HepG2 (cell line): ENCODE measurements at regions not wholly inside any gene's neighbourhood (a gene's known extent, or its start where the extent isn't known, plus 50 kb on each side); places are given as distances from the start of the nearest gene placed in this dataset.

Experiments used
- HMG20B ChIP-seq: conservative IDR thresholded peaks from 2 replicates; pipeline ENCODE4 v1.6.1; 2016; ENCODE audit warnings: missing genetic modification reagents, missing compliant biosample characterization
- KLF6 ChIP-seq: IDR thresholded peaks from 2 replicates; pipeline ENCODE4 v1.8.0; 2016; ENCODE audit warnings: missing biosample characterization, missing genetic modification reagents
- RAD21 ChIP-seq: fragments of 450-650 bp; formaldehyde crosslinking; IDR thresholded peaks from 2 replicates; pipeline ENCODE4 v1.5.0; 2020; ENCODE audit warnings: mild to moderate bottlenecking
- SOX13 ChIP-seq, 3 experiments: fragments of 450-650 bp in 1 of 3; sonication (generic) in 1 of 3; formaldehyde crosslinking in 1 of 3; IDR thresholded peaks in 2 of 3; conservative IDR thresholded peaks in 1 of 3; 2 replicates each; pipeline versions ENCODE4 v1.5.0 to v1.6.1; 2016 to 2020; ENCODE audit warnings: antibody characterized with exemption in 1 of 3, mild to moderate bottlenecking in 1 of 3, missing compliant biosample characterization in 1 of 3, missing genetic modification reagents in 1 of 3, moderate library complexity in 1 of 3
- ZNF350 ChIP-seq: sonication (generic); formaldehyde crosslinking; IDR thresholded peaks from 2 replicates; pipeline ENCODE4 v1.4.0; 2020; ENCODE audit warnings: mild to moderate bottlenecking, low read depth, missing genetic modification reagents, borderline replicate concordance
- ZNF362 ChIP-seq: sonication (generic); formaldehyde crosslinking; IDR thresholded peaks from 2 replicates; pipeline ENCODE4 v1.4.0; 2020; ENCODE audit warnings: missing genetic modification reagents, mild to moderate bottlenecking, borderline replicate concordance
- TF ChIP-seq, protein P1 (sequence below): sonication (generic); formaldehyde crosslinking; IDR thresholded peaks from 2 replicates; pipeline ENCODE4 v1.4.0; 2020; ENCODE audit warnings: mild to moderate bottlenecking, missing genetic modification reagents, borderline replicate concordance

- TF ChIP-seq KLF6 (CRISPR knock-in tag) (no peak), ZNF362 (CRISPR knock-in tag) (peak; percentile 43; the same call in 1 of the 2 replicates), HMG20B (CRISPR knock-in tag) (0 out of 2 replicates have a peak, but pooled peaks have one; percentile 11), RAD21 (no peak), SOX13 (IDR thresholded peaks at IDR 0.05) (no peak), SOX13 (CRISPR knock-in tag; conservative IDR thresholded peaks at IDR 0.05 in 1 of 2, IDR thresholded peaks at IDR 0.05 in 1 of 2) (peak in 1 of 2 experiments; percentile 77; a peak in 2 of 4 replicates), ZNF350 (CRISPR knock-in tag) (no peak)
- TF ChIP-seq, protein P1, sequence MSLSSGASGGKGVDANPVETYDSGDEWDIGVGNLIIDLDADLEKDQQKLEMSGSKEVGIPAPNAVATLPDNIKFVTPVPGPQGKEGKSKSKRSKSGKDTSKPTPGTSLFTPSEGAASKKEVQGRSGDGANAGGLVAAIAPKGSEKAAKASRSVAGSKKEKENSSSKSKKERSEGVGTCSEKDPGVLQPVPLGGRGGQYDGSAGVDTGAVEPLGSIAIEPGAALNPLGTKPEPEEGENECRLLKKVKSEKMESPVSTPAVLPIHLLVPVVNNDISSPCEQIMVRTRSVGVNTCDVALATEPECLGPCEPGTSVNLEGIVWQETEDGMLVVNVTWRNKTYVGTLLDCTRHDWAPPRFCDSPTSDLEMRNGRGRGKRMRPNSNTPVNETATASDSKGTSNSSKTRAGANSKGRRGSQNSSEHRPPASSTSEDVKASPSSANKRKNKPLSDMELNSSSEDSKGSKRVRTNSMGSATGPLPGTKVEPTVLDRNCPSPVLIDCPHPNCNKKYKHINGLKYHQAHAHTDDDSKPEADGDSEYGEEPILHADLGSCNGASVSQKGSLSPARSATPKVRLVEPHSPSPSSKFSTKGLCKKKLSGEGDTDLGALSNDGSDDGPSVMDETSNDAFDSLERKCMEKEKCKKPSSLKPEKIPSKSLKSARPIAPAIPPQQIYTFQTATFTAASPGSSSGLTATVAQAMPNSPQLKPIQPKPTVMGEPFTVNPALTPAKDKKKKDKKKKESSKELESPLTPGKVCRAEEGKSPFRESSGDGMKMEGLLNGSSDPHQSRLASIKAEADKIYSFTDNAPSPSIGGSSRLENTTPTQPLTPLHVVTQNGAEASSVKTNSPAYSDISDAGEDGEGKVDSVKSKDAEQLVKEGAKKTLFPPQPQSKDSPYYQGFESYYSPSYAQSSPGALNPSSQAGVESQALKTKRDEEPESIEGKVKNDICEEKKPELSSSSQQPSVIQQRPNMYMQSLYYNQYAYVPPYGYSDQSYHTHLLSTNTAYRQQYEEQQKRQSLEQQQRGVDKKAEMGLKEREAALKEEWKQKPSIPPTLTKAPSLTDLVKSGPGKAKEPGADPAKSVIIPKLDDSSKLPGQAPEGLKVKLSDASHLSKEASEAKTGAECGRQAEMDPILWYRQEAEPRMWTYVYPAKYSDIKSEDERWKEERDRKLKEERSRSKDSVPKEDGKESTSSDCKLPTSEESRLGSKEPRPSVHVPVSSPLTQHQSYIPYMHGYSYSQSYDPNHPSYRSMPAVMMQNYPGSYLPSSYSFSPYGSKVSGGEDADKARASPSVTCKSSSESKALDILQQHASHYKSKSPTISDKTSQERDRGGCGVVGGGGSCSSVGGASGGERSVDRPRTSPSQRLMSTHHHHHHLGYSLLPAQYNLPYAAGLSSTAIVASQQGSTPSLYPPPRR (CRISPR knock-in tag) = peak; percentile 59; the same call in 1 of the 2 replicates
Observed at GRCh38 chr11:86124251-86125233, 55.7 kb upstream of the PICALM start (continued).
